ENCODE measurements at regions not wholly inside any gene's neighbourhood (a gene's known extent, or its start where the extent isn't known, plus 50 kb on each side); places are given as distances from the start of the nearest gene placed in this dataset.

- CTCF ChIA-PET = no interaction called here
- Histone ChIP-seq H3K4me1 (ENCODE audit: control insufficient read depth, insufficient read depth, low read length) (no peaks in the 10 kb centered on the region), H3K27ac (ENCODE audit: extremely low read depth, low read depth, low read length) (no peak overlapping the region), H3K9me3 (ENCODE audit: control insufficient read depth, insufficient read depth, low read depth, low read length) (no peaks in the 10 kb centered on the region), H3K36me3 (ENCODE audit: control insufficient read depth in 2 of 2, insufficient read depth in 1 of 2, low read length in 2 of 2) (no peaks in the 10 kb centered on the region), H3K4me3 (ENCODE audit: low read depth, low read length) (no peak overlapping the region)
- POLR2A ChIA-PET = no interaction called here
- TF ChIP-seq ZNF174 (tag by site-specific recombination; IDR thresholded peaks at IDR 0.05) (no peak), ZNF2 (tag by site-specific recombination; IDR thresholded peaks at IDR 0.05) (no peak), ZBTB8A (tag by site-specific recombination; IDR thresholded peaks at IDR 0.05) (no peak), ZNF23 (tag by site-specific recombination; IDR thresholded peaks at IDR 0.05; ENCODE audit: borderline replicate concordance) (no peak), ZSCAN18 (tag by site-specific recombination; IDR thresholded peaks at IDR 0.05) (no peak), GFI1B (tag by site-specific recombination; IDR thresholded peaks at IDR 0.05) (no peak), ZNF510 (tag by site-specific recombination; IDR thresholded peaks at IDR 0.05; ENCODE audit: insufficient replicate concordance) (no peak), RBAK (tag by site-specific recombination; IDR thresholded peaks at IDR 0.05) (no peak), ZNF449 (tag by site-specific recombination; IDR thresholded peaks at IDR 0.05) (no peak), ZNF747 (tag by site-specific recombination; IDR thresholded peaks at IDR 0.05) (no peak), ZNF155 (tag by site-specific recombination; IDR thresholded peaks at IDR 0.05) (no peak), ZNF664 (tag by site-specific recombination; IDR thresholded peaks at IDR 0.05) (no peak), ZSCAN16 (tag by site-specific recombination; IDR thresholded peaks at IDR 0.05) (no peak), OSR2 (tag by site-specific recombination; IDR thresholded peaks at IDR 0.05) (no peak), ZBTB26 (tag by site-specific recombination; optimal IDR thresholded peaks at IDR 0.05) (no peak)
Observed at GRCh38 chr12:4213471-4213870, 60.1 kb upstream of the CCND2 start.

- Histone ChIP-seq H3K4me1 (ENCODE audit: control insufficient read depth, insufficient read depth, low read length) (no peaks in the 10 kb centered on the region), H3K27ac (ENCODE audit: extremely low read depth, low read depth, low read length) (no peak overlapping the region), H3K36me3 (ENCODE audit: control insufficient read depth in 2 of 2, insufficient read depth in 1 of 2, low read length in 2 of 2) (no peaks in the 10 kb centered on the region), H3K4me3 (ENCODE audit: low read depth, low read length) (no peak overlapping the region), H3K9me3 (ENCODE audit: control insufficient read depth, insufficient read depth, low read depth, low read length) (no peaks in the 10 kb centered on the region)
- ChIA-PET POLR2A (no interaction called here), CTCF (no interaction called here)
- TF ChIP-seq WT1 (tag by site-specific recombination; IDR thresholded peaks at IDR 0.05) = no peak
- no peak for TF ChIP-seq HOXA7 (CRISPR knock-in tag; IDR thresholded peaks at IDR 0.05; ENCODE audit: borderline replicate concordance)
- no peak for TF ChIP-seq KLF16 (tag by site-specific recombination; IDR thresholded peaks at IDR 0.05)
- no peak for TF ChIP-seq ZSCAN4 (tag by site-specific recombination; IDR thresholded peaks at IDR 0.05)
- no peak for TF ChIP-seq ZNF624 (tag by site-specific recombination; IDR thresholded peaks at IDR 0.05)
- TF ChIP-seq ZBTB10 (tag by site-specific recombination; IDR thresholded peaks at IDR 0.05) = no peak
- no peak for TF ChIP-seq ZNF488 (tag by site-specific recombination; IDR thresholded peaks at IDR 0.05)
- TF ChIP-seq ZNF248 (tag by site-specific recombination; IDR thresholded peaks at IDR 0.05) = no peak
- TF ChIP-seq ZNF26 (tag by site-specific recombination; IDR thresholded peaks at IDR 0.05) = no peak
- no peak for TF ChIP-seq SCRT2 (tag by site-specific recombination; IDR thresholded peaks at IDR 0.05)
- TF ChIP-seq ZNF529 (tag by site-specific recombination; IDR thresholded peaks at IDR 0.05; ENCODE audit: insufficient replicate concordance) = no peak
- no peak for TF ChIP-seq ZNF391 (tag by site-specific recombination; IDR thresholded peaks at IDR 0.05; ENCODE audit: borderline replicate concordance, low read depth)
Observed at GRCh38 chr12:4212845-4213244, 60.7 kb upstream of the CCND2 start.
